ENCODE measurements at regions not wholly inside any gene's neighbourhood (a gene's known extent, or its start where the extent isn't known, plus 50 kb on each side); places are given as distances from the start of the nearest gene placed in this dataset.

GRCh38 chr2:209348433-209348832 is 75.4 kb upstream of the MAP2 start:
- TF ChIP-seq, protein P1, sequence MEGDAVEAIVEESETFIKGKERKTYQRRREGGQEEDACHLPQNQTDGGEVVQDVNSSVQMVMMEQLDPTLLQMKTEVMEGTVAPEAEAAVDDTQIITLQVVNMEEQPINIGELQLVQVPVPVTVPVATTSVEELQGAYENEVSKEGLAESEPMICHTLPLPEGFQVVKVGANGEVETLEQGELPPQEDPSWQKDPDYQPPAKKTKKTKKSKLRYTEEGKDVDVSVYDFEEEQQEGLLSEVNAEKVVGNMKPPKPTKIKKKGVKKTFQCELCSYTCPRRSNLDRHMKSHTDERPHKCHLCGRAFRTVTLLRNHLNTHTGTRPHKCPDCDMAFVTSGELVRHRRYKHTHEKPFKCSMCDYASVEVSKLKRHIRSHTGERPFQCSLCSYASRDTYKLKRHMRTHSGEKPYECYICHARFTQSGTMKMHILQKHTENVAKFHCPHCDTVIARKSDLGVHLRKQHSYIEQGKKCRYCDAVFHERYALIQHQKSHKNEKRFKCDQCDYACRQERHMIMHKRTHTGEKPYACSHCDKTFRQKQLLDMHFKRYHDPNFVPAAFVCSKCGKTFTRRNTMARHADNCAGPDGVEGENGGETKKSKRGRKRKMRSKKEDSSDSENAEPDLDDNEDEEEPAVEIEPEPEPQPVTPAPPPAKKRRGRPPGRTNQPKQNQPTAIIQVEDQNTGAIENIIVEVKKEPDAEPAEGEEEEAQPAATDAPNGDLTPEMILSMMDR (conservative IDR thresholded peaks at IDR 0.05; ENCODE audit: low read depth, low read length) = no peak
- TF ChIP-seq EZH2 (IDR thresholded peaks at IDR 0.05; ENCODE audit: borderline replicate concordance, low read depth, low read length, poor library complexity, severe bottlenecking) = no peak

All from A673 (cell line).